CD14-positive monocyte (primary cell): ENCODE measurements at regions not wholly inside any gene's neighbourhood (a gene's known extent, or its start where the extent isn't known, plus 50 kb on each side); places are given as distances from the start of the nearest gene placed in this dataset.

Source experiments
- DNase-seq, 3 donors: peaks; one replicate each; pipeline ENCODE4 v3.0.0-alpha.2; 2011 to 2022
- H2AFZ ChIP-seq: 2 replicates; pipeline ENCODE4 v1.6.0; 2012; ENCODE audit warnings: mild to moderate bottlenecking, low read depth, low read length, inconsistent platforms; ENCODE audit not compliant: insufficient read depth, poor library complexity, severe bottlenecking
- H3K27ac ChIP-seq, 2 donors: 1 replicate in 1 of 2; 2 replicates in 1 of 2; pipeline ENCODE4 v1.5.1; 2012 to 2013; ENCODE audit warnings: low read length in 2 of 2, control low read depth in 1 of 2, inconsistent platforms in 1 of 2, low read depth in 1 of 2, mild to moderate bottlenecking in 1 of 2
- H3K27me3 ChIP-seq, 2 donors: one replicate each; pipeline versions ENCODE4 v1.6.0 to v1.6.1; 2011 to 2013; ENCODE audit warnings: low read length in 2 of 2; ENCODE audit not compliant: control insufficient read depth in 2 of 2, insufficient read depth in 2 of 2
- H3K36me3 ChIP-seq, 2 donors: replicated peaks in 1 of 2; 1 replicate in 1 of 2; 2 replicates in 1 of 2; pipeline versions ENCODE4 v1.5.1 to v1.6.1; 2012 to 2013; ENCODE audit warnings: low read length in 2 of 2, control low read depth in 1 of 2, inconsistent platforms in 1 of 2, mild to moderate bottlenecking in 1 of 2; ENCODE audit not compliant: insufficient read depth in 2 of 2, control insufficient read depth in 1 of 2
- H3K4me1 ChIP-seq, 2 donors: 1 replicate in 1 of 2; 2 replicates in 1 of 2; pipeline versions ENCODE4 v1.5.1 to v1.6.1; 2012 to 2013; ENCODE audit warnings: low read length in 2 of 2, control low read depth in 1 of 2, inconsistent platforms in 1 of 2, mild to moderate bottlenecking in 1 of 2, moderate library complexity in 1 of 2; ENCODE audit not compliant: insufficient read depth in 2 of 2, control insufficient read depth in 1 of 2
- H3K4me2 ChIP-seq: replicated peaks from 2 replicates; pipeline ENCODE3; 2012; ENCODE audit warnings: low read length, moderate library complexity, mild to moderate bottlenecking; ENCODE audit not compliant: poor library complexity, severe bottlenecking; ENCODE audit errors: extremely low read depth
- H3K4me3 ChIP-seq, 3 experiments: fragments of 200-600 bp in 1 of 3; sonication (generic) in 1 of 3; replicated peaks in 1 of 3; 1 replicate in 2 of 3; 2 replicates in 1 of 3; pipeline ENCODE4 v1.5.1; 2011 to 2013; ENCODE audit warnings: low read length in 3 of 3, mild to moderate bottlenecking in 3 of 3, control low read depth in 2 of 3, low read depth in 2 of 3, inconsistent platforms in 1 of 3, moderate library complexity in 1 of 3
- H3K79me2 ChIP-seq: 2 replicates; pipeline ENCODE4 v1.6.0; 2012; ENCODE audit warnings: mild to moderate bottlenecking, control low read depth, inconsistent platforms, low read length, moderate library complexity; ENCODE audit not compliant: insufficient read depth
- H3K9ac ChIP-seq: 2 replicates; pipeline ENCODE4 v1.6.0; 2017; ENCODE audit warnings: low read length, mild to moderate bottlenecking; ENCODE audit not compliant: insufficient read depth, poor library complexity, severe bottlenecking
- H3K9me3 ChIP-seq, 2 donors: replicated peaks in 1 of 2; 1 replicate in 1 of 2; 2 replicates in 1 of 2; pipeline versions ENCODE4 v1.5.1 to v1.6.1; 2012 to 2013; ENCODE audit warnings: low read length in 2 of 2, control low read depth in 1 of 2; ENCODE audit not compliant: control insufficient read depth in 1 of 2, insufficient read depth in 1 of 2
- H4K20me1 ChIP-seq: 2 replicates; pipeline ENCODE4 v1.6.0; 2012; ENCODE audit warnings: mild to moderate bottlenecking, low read length, control low read depth, moderate library complexity; ENCODE audit not compliant: insufficient read depth
- H3K27ac Mint-ChIP-seq, 7 donors: one replicate each; pipeline ENCODE4 v1.8.0; 2020; ENCODE audit warnings: mild to moderate bottlenecking in 7 of 7, mixed read lengths in 7 of 7, moderate library complexity in 6 of 7, inconsistent platforms in 2 of 7
- H3K27me3 Mint-ChIP-seq, 3 donors: one replicate each; pipeline ENCODE4 v1.8.0; 2021 to 2022; ENCODE audit warnings: low read depth in 3 of 3, mild to moderate bottlenecking in 3 of 3, mixed read lengths in 3 of 3, moderate library complexity in 3 of 3, inconsistent platforms in 1 of 3
- H3K36me3 Mint-ChIP-seq, 2 donors: one replicate each; pipeline ENCODE4 v1.8.0; 2020; ENCODE audit warnings: mixed read lengths in 2 of 2, inconsistent platforms in 1 of 2, mild to moderate bottlenecking in 1 of 2
- H3K4me1 Mint-ChIP-seq: one replicate; pipeline ENCODE4 v1.8.0; 2020; ENCODE audit warnings: mild to moderate bottlenecking, mixed read lengths
- H3K4me3 Mint-ChIP-seq, 2 donors: one replicate each; pipeline ENCODE4 v1.8.0; 2020; ENCODE audit warnings: mild to moderate bottlenecking in 2 of 2, mixed read lengths in 2 of 2, moderate library complexity in 1 of 2
- H3K9me3 Mint-ChIP-seq, 7 donors: one replicate each; pipeline ENCODE4 v1.8.0; 2020 to 2022; ENCODE audit warnings: mixed read lengths in 7 of 7, mild to moderate bottlenecking in 6 of 7, moderate library complexity in 6 of 7, inconsistent platforms in 2 of 7
- WGBS: methylation state at CpG from one replicate; pipeline ENCODE4 v1.1.5; 2013; ENCODE audit warnings: missing lambda C conversion rate; ENCODE audit not compliant: insufficient coverage; 5-methylcytosine and 5-hydroxymethylcytosine counted together
- intact Hi-C, 2 donors: fragments of 100-400 bp; cut with micrococcal nuclease; formaldehyde crosslinking; loops; one replicate each; pipeline versions ENCODE4 v1.15.0 to v1.15.1; 2023
- TF ChIP-seq, protein P1 (sequence below): fragments of 200-600 bp; IDR thresholded peaks from one replicate; pipeline ENCODE4 v1.8.0; 2022; ENCODE audit warnings: antibody characterized with exemption, mild to moderate bottlenecking

DNA sequence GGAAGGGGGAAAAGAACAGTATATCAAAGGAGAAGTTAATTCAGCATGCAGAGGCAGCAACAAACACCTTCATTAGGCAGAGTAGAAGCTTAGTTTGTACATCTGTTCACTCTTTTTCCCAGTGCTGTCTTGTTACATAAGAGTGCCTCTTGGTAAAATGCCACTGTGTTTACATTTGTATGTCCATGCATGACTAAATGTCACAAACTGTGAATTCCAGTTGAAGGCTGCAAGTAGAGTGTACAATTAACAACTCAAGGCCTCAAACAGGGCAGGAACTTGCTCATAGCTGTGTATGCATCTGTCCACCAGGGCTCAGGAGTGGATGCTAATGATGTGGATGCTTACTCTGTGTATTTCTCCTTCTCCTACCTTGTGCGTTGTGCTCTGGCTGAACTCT is 214.2 kb upstream of the TPM1 start:
- no peak overlapping the region for H3K4me2 ChIP-seq
- no peaks in the 10 kb centered on the region for H3K79me2 ChIP-seq
- intact Hi-C loops = no loop called here
- no peak overlapping the region for H2AFZ ChIP-seq
- no peak overlapping the region for H3K4me3 Mint-ChIP-seq
- DNase-seq = no peak
- no peaks in the 10 kb centered on the region for H3K36me3 Mint-ChIP-seq
- H3K27me3 Mint-ChIP-seq = peaks cover 0 to 2% (median 1%) of the 10 kb centered on the region in 3 donors
- WGBS = no CpG with 5 or more reads among the region's 1 CpG
- H3K27me3 ChIP-seq = no peaks in the 10 kb centered on the region
- H4K20me1 ChIP-seq = no peaks in the 10 kb centered on the region
- no peaks in the 10 kb centered on the region for H3K36me3 ChIP-seq
- no peak overlapping the region for H3K4me3 ChIP-seq
- H3K9me3 ChIP-seq = no peaks in the 10 kb centered on the region
- H3K4me1 ChIP-seq = no peaks in the 10 kb centered on the region
- no peak overlapping the region for H3K27ac ChIP-seq
- H3K27ac Mint-ChIP-seq = no peak overlapping the region
- no peak overlapping the region for H3K9ac ChIP-seq
- TF ChIP-seq, protein P1, sequence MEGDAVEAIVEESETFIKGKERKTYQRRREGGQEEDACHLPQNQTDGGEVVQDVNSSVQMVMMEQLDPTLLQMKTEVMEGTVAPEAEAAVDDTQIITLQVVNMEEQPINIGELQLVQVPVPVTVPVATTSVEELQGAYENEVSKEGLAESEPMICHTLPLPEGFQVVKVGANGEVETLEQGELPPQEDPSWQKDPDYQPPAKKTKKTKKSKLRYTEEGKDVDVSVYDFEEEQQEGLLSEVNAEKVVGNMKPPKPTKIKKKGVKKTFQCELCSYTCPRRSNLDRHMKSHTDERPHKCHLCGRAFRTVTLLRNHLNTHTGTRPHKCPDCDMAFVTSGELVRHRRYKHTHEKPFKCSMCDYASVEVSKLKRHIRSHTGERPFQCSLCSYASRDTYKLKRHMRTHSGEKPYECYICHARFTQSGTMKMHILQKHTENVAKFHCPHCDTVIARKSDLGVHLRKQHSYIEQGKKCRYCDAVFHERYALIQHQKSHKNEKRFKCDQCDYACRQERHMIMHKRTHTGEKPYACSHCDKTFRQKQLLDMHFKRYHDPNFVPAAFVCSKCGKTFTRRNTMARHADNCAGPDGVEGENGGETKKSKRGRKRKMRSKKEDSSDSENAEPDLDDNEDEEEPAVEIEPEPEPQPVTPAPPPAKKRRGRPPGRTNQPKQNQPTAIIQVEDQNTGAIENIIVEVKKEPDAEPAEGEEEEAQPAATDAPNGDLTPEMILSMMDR = no peak
- H3K4me1 Mint-ChIP-seq = no peaks in the 10 kb centered on the region
- H3K9me3 Mint-ChIP-seq = peaks cover 0 to 5% (median 0%) of the 10 kb centered on the region in 7 donors

DNA sequence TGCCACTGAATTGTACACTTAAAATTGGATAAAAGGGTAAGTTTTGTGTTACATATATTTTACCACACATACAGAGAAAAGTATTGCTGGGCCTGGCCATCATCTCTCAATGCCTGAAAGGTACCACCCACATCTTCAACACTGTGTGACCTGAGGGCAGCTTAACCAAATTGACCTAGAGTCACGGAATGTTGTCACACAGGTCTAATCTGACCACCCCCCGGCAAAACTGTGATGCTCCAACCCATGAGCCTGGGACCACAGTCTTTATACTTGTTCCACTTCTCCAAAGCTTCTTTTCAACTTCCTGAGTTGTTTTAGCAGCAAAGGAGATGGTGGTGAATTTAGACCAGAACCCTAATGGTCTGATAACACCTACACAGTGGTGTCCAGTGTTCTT is 210.3 kb upstream of the TPM1 start:
- WGBS = no CpG with 5 or more reads among the region's 2 CpGs
- Histone ChIP-seq H3K4me3 (no peak overlapping the region), H3K36me3 (no peaks in the 10 kb centered on the region), H3K4me2 (no peak overlapping the region), H3K27ac (no peak overlapping the region), H2AFZ (no peak overlapping the region), H3K9me3 (no peaks in the 10 kb centered on the region), H3K79me2 (no peaks in the 10 kb centered on the region), H3K9ac (no peak overlapping the region), H3K4me1 (peaks cover 3 to 5% of the 10 kb centered on the region in 2 donors), H4K20me1 (no peaks in the 10 kb centered on the region), H3K27me3 (no peaks in the 10 kb centered on the region)
- Mint-ChIP-seq H3K9me3 (peaks cover 0 to 5% (median 0%) of the 10 kb centered on the region in 7 donors), H3K27me3 (peaks cover 0 to 1% (median 0%) of the 10 kb centered on the region in 3 donors), H3K4me3 (no peak overlapping the region), H3K36me3 (no peaks in the 10 kb centered on the region), H3K27ac (no peak overlapping the region), H3K4me1 (peaks cover 10% of the 10 kb centered on the region)
- TF ChIP-seq, protein P1 = no peak
- intact Hi-C loops = no loop called here
- no peak for DNase-seq
